HepG2 (cell line): ENCODE measurements at regions not wholly inside any gene's neighbourhood (a gene's known extent, or its start where the extent isn't known, plus 50 kb on each side); places are given as distances from the start of the nearest gene placed in this dataset.

Source experiments
- CREB1 ChIP-seq, 2 experiments: fragments of 450-650 bp in 1 of 2; IDR thresholded peaks; 2 replicates each; pipeline ENCODE4 v1.6.1; 2016 to 2017; ENCODE audit warnings: control low read depth in 1 of 2, mild to moderate bottlenecking in 1 of 2, missing compliant biosample characterization in 1 of 2, missing genetic modification characterization in 1 of 2
- EED ChIP-seq: sonication (generic); formaldehyde crosslinking; IDR thresholded peaks from 2 replicates; pipeline ENCODE4 v1.5.0; 2020; ENCODE audit warnings: mild to moderate bottlenecking, missing genetic modification reagents
- EP300 ChIP-seq, 3 experiments: sonication (generic) in 1 of 3; formaldehyde crosslinking in 1 of 3; IDR thresholded peaks; 2 replicates each; pipeline versions ENCODE4 v1.5.1 to v1.6.1; 2011 to 2020; ENCODE audit warnings: low read depth in 2 of 3, low read length in 2 of 3, borderline replicate concordance in 1 of 3, improper control_type of control experiment in 1 of 3, mild to moderate bottlenecking in 1 of 3, missing genetic modification reagents in 1 of 3, moderate library complexity in 1 of 3
- ESRRA ChIP-seq: sonication (generic); formaldehyde crosslinking; IDR thresholded peaks from 2 replicates; pipeline ENCODE4 v1.5.1; 2020; ENCODE audit warnings: mild to moderate bottlenecking, low read depth, missing genetic modification reagents
- JUND ChIP-seq: sonication (generic); formaldehyde crosslinking; IDR thresholded peaks from 2 replicates; pipeline ENCODE4 v1.8.0; 2022; ENCODE audit warnings: mild to moderate bottlenecking, missing genetic modification reagents
- POLR2A ChIP-seq, 2 experiments: IDR thresholded peaks; 2 replicates each; pipeline ENCODE4 v1.6.1; 2011; ENCODE audit warnings: low read depth in 2 of 2, low read length in 2 of 2, mild to moderate bottlenecking in 1 of 2, moderate library complexity in 1 of 2; ENCODE audit not compliant: insufficient read depth in 1 of 2
- YY1 ChIP-seq: IDR thresholded peaks from 2 replicates; pipeline ENCODE4 v1.6.1; 2011; ENCODE audit warnings: low read length, low read depth, moderate library complexity, mild to moderate bottlenecking; ENCODE audit not compliant: insufficient read depth, insufficient replicate concordance
- ZBTB7A ChIP-seq: sonication (generic); formaldehyde crosslinking; IDR thresholded peaks from 2 replicates; pipeline ENCODE4 v1.8.0; 2022; ENCODE audit warnings: mild to moderate bottlenecking, missing genetic modification reagents
- ZMYM2 ChIP-seq: sonication (generic); formaldehyde crosslinking; IDR thresholded peaks from 2 replicates; pipeline ENCODE4 v1.8.0; 2022; ENCODE audit warnings: mild to moderate bottlenecking, missing genetic modification reagents
- ZNF124 ChIP-seq: sonication (generic); formaldehyde crosslinking; IDR thresholded peaks from 2 replicates; pipeline ENCODE4 v1.4.0; 2020; ENCODE audit warnings: missing genetic modification reagents
- TF ChIP-seq, protein P1 (sequence below): sonication (generic); formaldehyde crosslinking; IDR thresholded peaks from 2 replicates; pipeline ENCODE4 v1.5.0; 2020; ENCODE audit warnings: missing genetic modification reagents, mild to moderate bottlenecking, borderline replicate concordance
- TF ChIP-seq, protein P2 (sequence below): sonication (generic); formaldehyde crosslinking; IDR thresholded peaks from 2 replicates; pipeline ENCODE4 v1.5.0; 2020; ENCODE audit warnings: mild to moderate bottlenecking, missing genetic modification reagents, moderate library complexity
- TF ChIP-seq, protein P3 (sequence below): sonication (generic); formaldehyde crosslinking; IDR thresholded peaks from 2 replicates; pipeline ENCODE4 v1.5.0; 2020; ENCODE audit warnings: mild to moderate bottlenecking, missing genetic modification reagents
- TF ChIP-seq, protein P4 (sequence below): sonication (generic); formaldehyde crosslinking; IDR thresholded peaks from 2 replicates; pipeline ENCODE4 v1.8.0; 2022; ENCODE audit warnings: mild to moderate bottlenecking, missing genetic modification reagents

DNA sequence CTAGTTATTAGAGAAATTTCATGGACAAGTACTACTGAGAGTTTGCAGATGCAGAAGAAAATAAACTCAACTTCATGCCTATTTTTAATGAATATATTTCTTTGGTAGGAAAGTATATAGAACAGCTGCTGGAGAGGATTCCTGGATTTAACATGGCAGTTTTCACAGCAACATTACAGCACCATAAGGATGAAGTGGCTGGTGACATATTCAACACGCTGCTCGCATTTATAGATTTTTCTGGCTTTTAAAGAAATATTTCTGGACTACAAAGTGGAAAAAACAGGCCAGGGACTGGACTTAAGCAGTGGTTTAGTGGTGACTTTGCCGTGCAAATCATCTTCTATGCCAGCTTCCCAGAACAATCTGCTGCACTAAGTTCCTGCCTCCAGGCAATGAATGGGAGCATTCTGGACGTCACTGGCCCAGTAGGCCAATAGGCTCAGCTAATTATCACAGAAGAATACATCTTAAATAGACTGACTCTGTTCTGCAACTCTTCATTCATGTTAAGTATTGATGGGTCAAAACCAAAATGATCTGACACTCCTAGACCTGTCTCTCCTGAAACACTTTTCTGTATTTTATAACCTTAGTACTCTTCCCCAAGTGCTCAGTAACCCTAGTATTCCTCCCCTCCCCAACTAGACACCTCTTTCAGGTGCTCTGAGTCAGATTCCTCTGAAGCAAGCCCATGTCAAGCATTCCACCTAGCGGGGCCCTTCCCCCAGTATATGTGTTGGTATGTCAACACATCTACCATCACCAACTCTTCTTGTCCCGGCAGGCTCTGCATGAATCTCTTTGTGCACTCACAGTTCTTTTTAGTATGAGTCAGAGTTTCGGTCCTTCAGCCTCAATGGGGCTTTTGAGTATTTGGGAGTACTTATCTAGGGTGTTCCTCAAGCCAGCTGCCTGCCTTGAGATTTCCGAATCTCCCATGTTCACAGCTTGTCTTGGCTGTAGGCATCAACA lies 625.5 kb downstream of the CHSY3 start:
- no peak for TF ChIP-seq POLR2A (IDR thresholded peaks at IDR 0.05; ENCODE audit: insufficient read depth in 1 of 2, low read depth in 2 of 2, low read length in 2 of 2)
- no peak for TF ChIP-seq EED
- no peak for TF ChIP-seq CREB1 (IDR thresholded peaks at IDR 0.05)
- no peak for TF ChIP-seq CREB1 (CRISPR knock-in tag; IDR thresholded peaks at IDR 0.05)
- no peak for TF ChIP-seq ZBTB7A (CRISPR knock-in tag)
- TF ChIP-seq, protein P1, sequence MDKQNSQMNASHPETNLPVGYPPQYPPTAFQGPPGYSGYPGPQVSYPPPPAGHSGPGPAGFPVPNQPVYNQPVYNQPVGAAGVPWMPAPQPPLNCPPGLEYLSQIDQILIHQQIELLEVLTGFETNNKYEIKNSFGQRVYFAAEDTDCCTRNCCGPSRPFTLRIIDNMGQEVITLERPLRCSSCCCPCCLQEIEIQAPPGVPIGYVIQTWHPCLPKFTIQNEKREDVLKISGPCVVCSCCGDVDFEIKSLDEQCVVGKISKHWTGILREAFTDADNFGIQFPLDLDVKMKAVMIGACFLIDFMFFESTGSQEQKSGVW = no peak
- no peak for TF ChIP-seq YY1
- no peak for TF ChIP-seq ESRRA (CRISPR knock-in tag)
- TF ChIP-seq JUND (CRISPR knock-in tag) = no peak
- TF ChIP-seq, protein P2, sequence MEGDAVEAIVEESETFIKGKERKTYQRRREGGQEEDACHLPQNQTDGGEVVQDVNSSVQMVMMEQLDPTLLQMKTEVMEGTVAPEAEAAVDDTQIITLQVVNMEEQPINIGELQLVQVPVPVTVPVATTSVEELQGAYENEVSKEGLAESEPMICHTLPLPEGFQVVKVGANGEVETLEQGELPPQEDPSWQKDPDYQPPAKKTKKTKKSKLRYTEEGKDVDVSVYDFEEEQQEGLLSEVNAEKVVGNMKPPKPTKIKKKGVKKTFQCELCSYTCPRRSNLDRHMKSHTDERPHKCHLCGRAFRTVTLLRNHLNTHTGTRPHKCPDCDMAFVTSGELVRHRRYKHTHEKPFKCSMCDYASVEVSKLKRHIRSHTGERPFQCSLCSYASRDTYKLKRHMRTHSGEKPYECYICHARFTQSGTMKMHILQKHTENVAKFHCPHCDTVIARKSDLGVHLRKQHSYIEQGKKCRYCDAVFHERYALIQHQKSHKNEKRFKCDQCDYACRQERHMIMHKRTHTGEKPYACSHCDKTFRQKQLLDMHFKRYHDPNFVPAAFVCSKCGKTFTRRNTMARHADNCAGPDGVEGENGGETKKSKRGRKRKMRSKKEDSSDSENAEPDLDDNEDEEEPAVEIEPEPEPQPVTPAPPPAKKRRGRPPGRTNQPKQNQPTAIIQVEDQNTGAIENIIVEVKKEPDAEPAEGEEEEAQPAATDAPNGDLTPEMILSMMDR (CRISPR knock-in tag) = no peak
- TF ChIP-seq, protein P3, sequence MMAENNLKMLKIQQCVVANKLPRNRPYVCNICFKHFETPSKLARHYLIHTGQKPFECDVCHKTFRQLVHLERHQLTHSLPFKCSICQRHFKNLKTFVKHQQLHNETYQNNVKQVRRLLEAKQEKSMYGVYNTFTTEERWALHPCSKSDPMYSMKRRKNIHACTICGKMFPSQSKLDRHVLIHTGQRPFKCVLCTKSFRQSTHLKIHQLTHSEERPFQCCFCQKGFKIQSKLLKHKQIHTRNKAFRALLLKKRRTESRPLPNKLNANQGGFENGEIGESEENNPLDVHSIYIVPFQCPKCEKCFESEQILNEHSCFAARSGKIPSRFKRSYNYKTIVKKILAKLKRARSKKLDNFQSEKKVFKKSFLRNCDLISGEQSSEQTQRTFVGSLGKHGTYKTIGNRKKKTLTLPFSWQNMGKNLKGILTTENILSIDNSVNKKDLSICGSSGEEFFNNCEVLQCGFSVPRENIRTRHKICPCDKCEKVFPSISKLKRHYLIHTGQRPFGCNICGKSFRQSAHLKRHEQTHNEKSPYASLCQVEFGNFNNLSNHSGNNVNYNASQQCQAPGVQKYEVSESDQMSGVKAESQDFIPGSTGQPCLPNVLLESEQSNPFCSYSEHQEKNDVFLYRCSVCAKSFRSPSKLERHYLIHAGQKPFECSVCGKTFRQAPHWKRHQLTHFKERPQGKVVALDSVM (CRISPR knock-in tag) = no peak
- no peak for TF ChIP-seq ZMYM2
- TF ChIP-seq ZNF124 (CRISPR knock-in tag) = no peak
- TF ChIP-seq, protein P4, sequence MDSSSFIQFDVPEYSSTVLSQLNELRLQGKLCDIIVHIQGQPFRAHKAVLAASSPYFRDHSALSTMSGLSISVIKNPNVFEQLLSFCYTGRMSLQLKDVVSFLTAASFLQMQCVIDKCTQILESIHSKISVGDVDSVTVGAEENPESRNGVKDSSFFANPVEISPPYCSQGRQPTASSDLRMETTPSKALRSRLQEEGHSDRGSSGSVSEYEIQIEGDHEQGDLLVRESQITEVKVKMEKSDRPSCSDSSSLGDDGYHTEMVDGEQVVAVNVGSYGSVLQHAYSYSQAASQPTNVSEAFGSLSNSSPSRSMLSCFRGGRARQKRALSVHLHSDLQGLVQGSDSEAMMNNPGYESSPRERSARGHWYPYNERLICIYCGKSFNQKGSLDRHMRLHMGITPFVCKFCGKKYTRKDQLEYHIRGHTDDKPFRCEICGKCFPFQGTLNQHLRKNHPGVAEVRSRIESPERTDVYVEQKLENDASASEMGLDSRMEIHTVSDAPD = no peak
- TF ChIP-seq EP300 (IDR thresholded peaks at IDR 0.05; ENCODE audit: low read depth in 2 of 2, low read length in 2 of 2) = no peak
- no peak for TF ChIP-seq EP300 (CRISPR knock-in tag; IDR thresholded peaks at IDR 0.05; ENCODE audit: borderline replicate concordance)
